ENCODE measurements at regions not wholly inside any gene's neighbourhood (a gene's known extent, or its start where the extent isn't known, plus 50 kb on each side); places are given as distances from the start of the nearest gene placed in this dataset.
"Not testable (repeated sequence)": the region's sequence is repeated elsewhere in the genome, so short reads cannot be mapped to it uniquely, and the experiment has no call there.

GRCh38 chrY:26308308-26308707, 686.4 kb downstream of the CDY1 start:
- TF ChIP-seq, protein P1, sequence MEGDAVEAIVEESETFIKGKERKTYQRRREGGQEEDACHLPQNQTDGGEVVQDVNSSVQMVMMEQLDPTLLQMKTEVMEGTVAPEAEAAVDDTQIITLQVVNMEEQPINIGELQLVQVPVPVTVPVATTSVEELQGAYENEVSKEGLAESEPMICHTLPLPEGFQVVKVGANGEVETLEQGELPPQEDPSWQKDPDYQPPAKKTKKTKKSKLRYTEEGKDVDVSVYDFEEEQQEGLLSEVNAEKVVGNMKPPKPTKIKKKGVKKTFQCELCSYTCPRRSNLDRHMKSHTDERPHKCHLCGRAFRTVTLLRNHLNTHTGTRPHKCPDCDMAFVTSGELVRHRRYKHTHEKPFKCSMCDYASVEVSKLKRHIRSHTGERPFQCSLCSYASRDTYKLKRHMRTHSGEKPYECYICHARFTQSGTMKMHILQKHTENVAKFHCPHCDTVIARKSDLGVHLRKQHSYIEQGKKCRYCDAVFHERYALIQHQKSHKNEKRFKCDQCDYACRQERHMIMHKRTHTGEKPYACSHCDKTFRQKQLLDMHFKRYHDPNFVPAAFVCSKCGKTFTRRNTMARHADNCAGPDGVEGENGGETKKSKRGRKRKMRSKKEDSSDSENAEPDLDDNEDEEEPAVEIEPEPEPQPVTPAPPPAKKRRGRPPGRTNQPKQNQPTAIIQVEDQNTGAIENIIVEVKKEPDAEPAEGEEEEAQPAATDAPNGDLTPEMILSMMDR (IDR thresholded peaks at IDR 0.05; ENCODE audit: low read depth, low read length), result not testable (repeated sequence)
- not testable (repeated sequence) for TF ChIP-seq EZH2phosphoT487 (IDR thresholded peaks at IDR 0.05; ENCODE audit: low read depth)

All from OCI-LY3 (cell line).